ENCODE measurements at regions not wholly inside any gene's neighbourhood (a gene's known extent, or its start where the extent isn't known, plus 50 kb on each side); places are given as distances from the start of the nearest gene placed in this dataset.

- no peak for TF ChIP-seq YY1 (IDR thresholded peaks at IDR 0.05; ENCODE audit: insufficient read depth, insufficient read length)
- no peak for TF ChIP-seq SUZ12 (IDR thresholded peaks at IDR 0.05; ENCODE audit: extremely low read depth, insufficient read depth, insufficient read length)
- no peak for TF ChIP-seq ZNF274 (IDR thresholded peaks at IDR 0.05; ENCODE audit: low read depth, low read length)
- no peak for DNase-seq (ENCODE audit: low read depth, low spot score)
- no peak overlapping the region for H3K4me3 ChIP-seq (ENCODE audit: insufficient read length, low read depth)
- no peaks in the 10 kb centered on the region for H3K27me3 ChIP-seq (ENCODE audit: insufficient read depth, insufficient read length)
- no peaks in the 10 kb centered on the region for H3K36me3 ChIP-seq (ENCODE audit: insufficient read depth, insufficient read length, low read length)
- H3K9me3 ChIP-seq (ENCODE audit: insufficient read depth, low read length): peaks cover 19% of the 10 kb centered on the region
- H3K9ac ChIP-seq (ENCODE audit: insufficient read length, low read depth): no peak overlapping the region
- H3K4me1 ChIP-seq (ENCODE audit: insufficient read depth, insufficient read length): no peaks in the 10 kb centered on the region
These were observed 71.1 kb upstream of the SH3PXD2B start for GRCh38 chr5:172525307-172525995.

GRCh38 chr5:172524573-172525021, 70.3 kb upstream of the SH3PXD2B start:
- Histone ChIP-seq H3K27me3 (ENCODE audit: insufficient read depth, insufficient read length) (no peaks in the 10 kb centered on the region), H3K4me1 (ENCODE audit: insufficient read depth, insufficient read length) (no peaks in the 10 kb centered on the region), H3K4me3 (ENCODE audit: insufficient read length, low read depth) (no peak overlapping the region), H3K9me3 (ENCODE audit: insufficient read depth, low read length) (peaks cover 20% of the 10 kb centered on the region), H3K9ac (ENCODE audit: insufficient read length, low read depth) (no peak overlapping the region), H3K36me3 (ENCODE audit: insufficient read depth, insufficient read length, low read length) (no peaks in the 10 kb centered on the region)
- TF ChIP-seq ZNF274 (IDR thresholded peaks at IDR 0.05; ENCODE audit: low read depth, low read length) (no peak), SUZ12 (IDR thresholded peaks at IDR 0.05; ENCODE audit: extremely low read depth, insufficient read depth, insufficient read length) (no peak), YY1 (IDR thresholded peaks at IDR 0.05; ENCODE audit: insufficient read depth, insufficient read length) (no peak)
- no peak for DNase-seq (ENCODE audit: low read depth, low spot score)

GRCh38 chr5:172523146-172523745, 68.9 kb upstream of the SH3PXD2B start:
- TF ChIP-seq YY1 (IDR thresholded peaks at IDR 0.05; ENCODE audit: insufficient read depth, insufficient read length) (no peak), SUZ12 (IDR thresholded peaks at IDR 0.05; ENCODE audit: extremely low read depth, insufficient read depth, insufficient read length) (no peak), ZNF274 (IDR thresholded peaks at IDR 0.05; ENCODE audit: low read depth, low read length) (no peak)
- H3K4me1 ChIP-seq (ENCODE audit: insufficient read depth, insufficient read length): no peaks in the 10 kb centered on the region
- DNase-seq (ENCODE audit: low read depth, low spot score): no peak
- no peak overlapping the region for H3K9ac ChIP-seq (ENCODE audit: insufficient read length, low read depth)
- no peak overlapping the region for H3K4me3 ChIP-seq (ENCODE audit: insufficient read length, low read depth)
- H3K36me3 ChIP-seq (ENCODE audit: insufficient read depth, insufficient read length, low read length): no peaks in the 10 kb centered on the region
- peaks cover 28% of the 10 kb centered on the region; the same call in 1 of the 2 replicates for H3K9me3 ChIP-seq (ENCODE audit: insufficient read depth, low read length)
- H3K27me3 ChIP-seq (ENCODE audit: insufficient read depth, insufficient read length): no peaks in the 10 kb centered on the region

GRCh38 chr5:172521338-172521932, 67.1 kb upstream of the SH3PXD2B start:
- Histone ChIP-seq H3K27me3 (ENCODE audit: insufficient read depth, insufficient read length) (no peaks in the 10 kb centered on the region), H3K9me3 (ENCODE audit: insufficient read depth, low read length) (peaks cover 32% of the 10 kb centered on the region; the same call in 1 of the 2 replicates), H3K36me3 (ENCODE audit: insufficient read depth, insufficient read length, low read length) (no peaks in the 10 kb centered on the region), H3K4me3 (ENCODE audit: insufficient read length, low read depth) (no peak overlapping the region), H3K9ac (ENCODE audit: insufficient read length, low read depth) (no peak overlapping the region), H3K4me1 (ENCODE audit: insufficient read depth, insufficient read length) (no peaks in the 10 kb centered on the region)
- no peak for DNase-seq (ENCODE audit: low read depth, low spot score)
- TF ChIP-seq SUZ12 (IDR thresholded peaks at IDR 0.05; ENCODE audit: extremely low read depth, insufficient read depth, insufficient read length) (no peak), YY1 (IDR thresholded peaks at IDR 0.05; ENCODE audit: insufficient read depth, insufficient read length) (no peak), ZNF274 (IDR thresholded peaks at IDR 0.05; ENCODE audit: low read depth, low read length) (no peak)

- TF ChIP-seq ZNF274 (IDR thresholded peaks at IDR 0.05; ENCODE audit: low read depth, low read length): no peak
- no peak for TF ChIP-seq SUZ12 (IDR thresholded peaks at IDR 0.05; ENCODE audit: extremely low read depth, insufficient read depth, insufficient read length)
- TF ChIP-seq YY1 (IDR thresholded peaks at IDR 0.05; ENCODE audit: insufficient read depth, insufficient read length): no peak
- H3K9ac ChIP-seq (ENCODE audit: insufficient read length, low read depth): no peak overlapping the region
- H3K9me3 ChIP-seq (ENCODE audit: insufficient read depth, low read length): peaks cover 17% of the 10 kb centered on the region
- H3K4me1 ChIP-seq (ENCODE audit: insufficient read depth, insufficient read length): peaks cover 2% of the 10 kb centered on the region
- H3K36me3 ChIP-seq (ENCODE audit: insufficient read depth, insufficient read length, low read length): no peaks in the 10 kb centered on the region
- DNase-seq (ENCODE audit: low read depth, low spot score): no peak
- no peaks in the 10 kb centered on the region for H3K27me3 ChIP-seq (ENCODE audit: insufficient read depth, insufficient read length)
- no peak overlapping the region for H3K4me3 ChIP-seq (ENCODE audit: insufficient read length, low read depth)
These were observed 57.6 kb upstream of the SH3PXD2B start for GRCh38 chr5:172511952-172512351.

GRCh38 chr5:172509405-172509781, 55.1 kb upstream of the SH3PXD2B start:
- Histone ChIP-seq H3K27me3 (ENCODE audit: insufficient read depth, insufficient read length) (no peaks in the 10 kb centered on the region), H3K4me1 (ENCODE audit: insufficient read depth, insufficient read length) (peaks cover 7% of the 10 kb centered on the region), H3K4me3 (ENCODE audit: insufficient read length, low read depth) (no peak overlapping the region), H3K36me3 (ENCODE audit: insufficient read depth, insufficient read length, low read length) (no peaks in the 10 kb centered on the region), H3K9ac (ENCODE audit: insufficient read length, low read depth) (no peak overlapping the region), H3K9me3 (ENCODE audit: insufficient read depth, low read length) (peaks cover 17% of the 10 kb centered on the region)
- DNase-seq (ENCODE audit: low read depth, low spot score): no peak
- TF ChIP-seq YY1 (IDR thresholded peaks at IDR 0.05; ENCODE audit: insufficient read depth, insufficient read length): no peak
- no peak for TF ChIP-seq ZNF274 (IDR thresholded peaks at IDR 0.05; ENCODE audit: low read depth, low read length)
- no peak for TF ChIP-seq SUZ12 (IDR thresholded peaks at IDR 0.05; ENCODE audit: extremely low read depth, insufficient read depth, insufficient read length)

All from NT2/D1 (cell line).